ENCODE measurements at regions not wholly inside any gene's neighbourhood (a gene's known extent, or its start where the extent isn't known, plus 50 kb on each side); places are given as distances from the start of the nearest gene placed in this dataset.

GRCh38 chr3:124428372-124429128 lies 301.7 kb upstream of the UMPS start:
- TF ChIP-seq SMARCC2 (IDR thresholded peaks at IDR 0.05) (no peak), GTF3A (CRISPR knock-in tag; conservative IDR thresholded peaks at IDR 0.05) (no peak), GPN1 (CRISPR knock-in tag; IDR thresholded peaks at IDR 0.05; ENCODE audit: borderline replicate concordance) (no peak), BHLHE40 (IDR thresholded peaks at IDR 0.05; ENCODE audit: low read length) (no peak), TAF1 (CRISPR knock-in tag; IDR thresholded peaks at IDR 0.05) (no peak)
- TF ChIP-seq, protein P1, sequence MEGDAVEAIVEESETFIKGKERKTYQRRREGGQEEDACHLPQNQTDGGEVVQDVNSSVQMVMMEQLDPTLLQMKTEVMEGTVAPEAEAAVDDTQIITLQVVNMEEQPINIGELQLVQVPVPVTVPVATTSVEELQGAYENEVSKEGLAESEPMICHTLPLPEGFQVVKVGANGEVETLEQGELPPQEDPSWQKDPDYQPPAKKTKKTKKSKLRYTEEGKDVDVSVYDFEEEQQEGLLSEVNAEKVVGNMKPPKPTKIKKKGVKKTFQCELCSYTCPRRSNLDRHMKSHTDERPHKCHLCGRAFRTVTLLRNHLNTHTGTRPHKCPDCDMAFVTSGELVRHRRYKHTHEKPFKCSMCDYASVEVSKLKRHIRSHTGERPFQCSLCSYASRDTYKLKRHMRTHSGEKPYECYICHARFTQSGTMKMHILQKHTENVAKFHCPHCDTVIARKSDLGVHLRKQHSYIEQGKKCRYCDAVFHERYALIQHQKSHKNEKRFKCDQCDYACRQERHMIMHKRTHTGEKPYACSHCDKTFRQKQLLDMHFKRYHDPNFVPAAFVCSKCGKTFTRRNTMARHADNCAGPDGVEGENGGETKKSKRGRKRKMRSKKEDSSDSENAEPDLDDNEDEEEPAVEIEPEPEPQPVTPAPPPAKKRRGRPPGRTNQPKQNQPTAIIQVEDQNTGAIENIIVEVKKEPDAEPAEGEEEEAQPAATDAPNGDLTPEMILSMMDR (CRISPR knock-in tag; IDR thresholded peaks at IDR 0.05): no peak

All from HepG2 (cell line).